SK-N-SH (cell line): ENCODE measurements at regions not wholly inside any gene's neighbourhood (a gene's known extent, or its start where the extent isn't known, plus 50 kb on each side); places are given as distances from the start of the nearest gene placed in this dataset.

Experiments
- CTCF ChIA-PET: fragments of 300-600, 350-600 bp; formaldehyde crosslinking; extraction: SDS; loops from one replicate; lab custom pipeline; 2021; lab: Yijun Ruan, JAX
- POLR2A ChIA-PET: fragments of 350-600 bp; sonication (Branson Sonifier 250); formaldehyde crosslinking; extraction: SDS; loops from one replicate; lab custom pipeline; 2020; ENCODE audit warnings: antibody characterized with exemption, inconsistent platforms; lab: Yijun Ruan, JAX
- DNase-seq: peaks from one replicate; pipeline ENCODE4 v3.0.0; 2012
- H2AFZ ChIP-seq: fragments of 200-600 bp; sonication (generic); 2 replicates; pipeline ENCODE4 v1.8.1; 2016; ENCODE audit warnings: antibody characterized with exemption, mild to moderate bottlenecking, low read depth
- H3F3A ChIP-seq: fragments of 200-600 bp; sonication (generic); replicated peaks from 2 replicates; pipeline ENCODE3; 2016; ENCODE audit warnings: antibody characterized with exemption, mild to moderate bottlenecking; ENCODE audit not compliant: insufficient read depth
- H3K27ac ChIP-seq, 2 experiments: fragments of 200-500 bp in 1 of 2; fragments of 200-600 bp in 1 of 2; sonication (Bioruptor generic) in 1 of 2; sonication (generic), shearing (Covaris generic) in 1 of 2; 2 replicates each; pipeline versions ENCODE4 v1.5.1 to v1.6.1; 2014 to 2016; ENCODE audit warnings: low read depth in 2 of 2, inconsistent platforms in 1 of 2, low read length in 1 of 2, mild to moderate bottlenecking in 1 of 2, mixed read lengths in 1 of 2
- H3K27me3 ChIP-seq: fragments of 200-600 bp; sonication (generic), shearing (Covaris generic); 2 replicates; pipeline ENCODE4 v1.6.1; 2016; ENCODE audit warnings: mixed run types; ENCODE audit not compliant: insufficient read depth
- H3K36me3 ChIP-seq, 2 experiments: fragments of 200-500 bp in 1 of 2; fragments of 200-600 bp in 1 of 2; sonication (Bioruptor generic) in 1 of 2; sonication (generic) in 1 of 2; replicated peaks in 1 of 2; 2 replicates each; pipeline versions ENCODE3 to v1.5.1; 2014 to 2016; ENCODE audit warnings: low read length in 1 of 2, mild to moderate bottlenecking in 1 of 2; ENCODE audit not compliant: insufficient read depth in 2 of 2, control insufficient read depth in 1 of 2
- H3K4me1 ChIP-seq, 2 experiments: fragments of 200-500 bp in 1 of 2; fragments of 200-600 bp in 1 of 2; sonication (Bioruptor generic) in 1 of 2; sonication (generic), shearing (Covaris generic) in 1 of 2; 2 replicates each; pipeline versions ENCODE4 v1.5.1 to v1.6.1; 2014 to 2016; ENCODE audit warnings: low read depth in 1 of 2, low read length in 1 of 2, mixed run types in 1 of 2; ENCODE audit not compliant: insufficient read depth in 2 of 2, control insufficient read depth in 1 of 2
- H3K4me2 ChIP-seq: fragments of 200-600 bp; sonication (generic), shearing (Covaris generic); 2 replicates; pipeline ENCODE4 v1.6.1; 2017; ENCODE audit warnings: mixed run types
- H3K4me3 ChIP-seq, 2 experiments: fragments of 200-500 bp in 1 of 2; fragments of 200-600 bp in 1 of 2; sonication (Bioruptor generic) in 1 of 2; sonication (generic), shearing (Covaris generic) in 1 of 2; 2 replicates each; pipeline versions ENCODE4 v1.5.1 to v1.8.1; 2014 to 2016; ENCODE audit warnings: low read depth in 2 of 2, inconsistent platforms in 1 of 2, low read length in 1 of 2, mild to moderate bottlenecking in 1 of 2, mixed read lengths in 1 of 2, moderate library complexity in 1 of 2
- H3K79me2 ChIP-seq: fragments of 200-600 bp; sonication (generic); 2 replicates; pipeline ENCODE4 v1.8.1; 2017; ENCODE audit warnings: mild to moderate bottlenecking; ENCODE audit not compliant: insufficient read depth
- H3K9ac ChIP-seq: fragments of 200-600 bp; sonication (generic); 2 replicates; pipeline ENCODE4 v1.6.1; 2017; ENCODE audit warnings: mixed run types
- H3K9me2 ChIP-seq: fragments of 200-600 bp; sonication (generic); 2 replicates; pipeline ENCODE4 v1.6.1; 2017; ENCODE audit warnings: mixed run types
- H3K9me3 ChIP-seq: fragments of 200-600 bp; sonication (generic); 2 replicates; pipeline ENCODE4 v1.6.1; 2017; ENCODE audit warnings: mixed run types, mild to moderate bottlenecking, moderate library complexity
- H4K20me1 ChIP-seq: fragments of 200-600 bp; sonication (generic); 2 replicates; pipeline ENCODE4 v1.6.1; 2017; ENCODE audit warnings: mild to moderate bottlenecking, mixed run types; ENCODE audit not compliant: insufficient read depth
- EP300 ChIP-seq, 2 experiments: IDR thresholded peaks; 2 replicates each; pipeline versions ENCODE4 v1.4.0 to v1.6.1; 2012; ENCODE audit warnings: borderline replicate concordance in 1 of 2, low read depth in 1 of 2, low read length in 1 of 2
- FOXJ3 ChIP-seq: sonication (generic); formaldehyde crosslinking; IDR thresholded peaks from 2 replicates; pipeline ENCODE4 v1.5.1; 2020; ENCODE audit warnings: mild to moderate bottlenecking, missing genetic modification reagents
- FOXM1 ChIP-seq: IDR thresholded peaks from 2 replicates; pipeline ENCODE4 v1.4.0; 2012; ENCODE audit warnings: low read depth, mild to moderate bottlenecking
- GATA2 ChIP-seq: sonication (generic); formaldehyde crosslinking; IDR thresholded peaks from 2 replicates; pipeline ENCODE4 v1.5.0; 2020; ENCODE audit warnings: mild to moderate bottlenecking, missing genetic modification reagents
- JUND ChIP-seq: IDR thresholded peaks from 2 replicates; pipeline ENCODE4 v1.4.0; 2012
- RCOR1 ChIP-seq: fragments of 150-350 bp; IDR thresholded peaks from 2 replicates; pipeline ENCODE4 v1.6.1; 2017; ENCODE audit warnings: antibody characterized with exemption, low read length
- TCF12 ChIP-seq: IDR thresholded peaks from 2 replicates; pipeline ENCODE4 v1.4.0; 2012
- YY1 ChIP-seq: IDR thresholded peaks from 2 replicates; pipeline ENCODE4 v1.4.0; 2012; ENCODE audit warnings: low read depth, mild to moderate bottlenecking
- WGBS: methylation state at CpG from one replicate; pipeline ENCODE4 v1.1.6; 2017; ENCODE audit warnings: low lambda C conversion rate; 5-methylcytosine and 5-hydroxymethylcytosine counted together
- TF ChIP-seq, protein P1 (sequence below): IDR thresholded peaks from 2 replicates; pipeline ENCODE4 v1.4.0; 2012; ENCODE audit warnings: low read depth, borderline replicate concordance
- TF ChIP-seq, protein P2 (sequence below): IDR thresholded peaks from 2 replicates; pipeline ENCODE4; 2012
- TF ChIP-seq, protein P3 (sequence below): fragments of 150-350 bp; IDR thresholded peaks from 2 replicates; pipeline ENCODE4 v1.6.1; 2017; ENCODE audit warnings: antibody characterized with exemption, low read length, low read depth, borderline replicate concordance
- TF ChIP-seq, protein P4 (sequence below): IDR thresholded peaks from 2 replicates; pipeline ENCODE4 v1.6.1; 2012; ENCODE audit warnings: mild to moderate bottlenecking, low read depth, low read length, moderate library complexity
- TF ChIP-seq, protein P5 (sequence below): IDR thresholded peaks from 2 replicates; pipeline ENCODE4 v1.4.0; 2012; ENCODE audit warnings: low read depth

DNA sequence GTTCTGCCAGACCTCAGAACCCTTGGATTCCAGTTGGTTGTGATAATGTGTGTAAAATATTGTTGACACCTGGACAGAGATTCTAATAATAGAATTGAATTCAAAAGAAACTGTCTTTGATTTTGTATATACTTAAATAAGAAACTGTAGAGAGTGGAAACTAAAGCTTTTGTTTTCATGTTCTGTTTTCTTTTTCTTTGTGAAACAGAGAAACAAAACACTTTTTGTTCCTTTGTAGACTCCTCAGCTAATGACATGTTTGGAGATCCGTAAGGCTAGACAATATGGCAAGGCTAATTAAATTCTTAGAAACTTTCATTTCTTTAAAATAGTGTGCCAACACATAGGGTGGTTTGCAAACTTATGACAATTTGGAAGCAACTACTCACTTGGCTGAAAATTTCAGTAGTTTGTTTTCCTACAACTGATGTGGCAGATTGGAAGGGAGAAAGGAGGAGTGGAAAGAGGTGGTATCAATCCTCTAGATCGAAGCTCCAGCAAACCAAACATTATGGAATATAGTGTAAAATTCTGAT lies 90.9 kb upstream of the FAT1 start:
- Histone ChIP-seq H3K9me3 (no peaks in the 10 kb centered on the region; the same call in 1 of the 2 replicates), H3K9ac (no peak overlapping the region), H3K4me2 (no peak overlapping the region), H3K27me3 (no peaks in the 10 kb centered on the region), H3K27ac (no peak overlapping the region), H3K36me3 (no peaks in the 10 kb centered on the region), H3K79me2 (no peaks in the 10 kb centered on the region), H3F3A (no peaks in the 10 kb centered on the region), H3K9me2 (no peaks in the 10 kb centered on the region), H3K4me1 (peaks cover 0 to 6% of the 10 kb centered on the region in 2 experiments; a peak in 1 of 4 replicates), H2AFZ (no peak overlapping the region), H3K4me3 (no peak overlapping the region), H4K20me1 (no peaks in the 10 kb centered on the region)
- DNase-seq = no peak
- ChIA-PET CTCF (interaction anchor here (0.8 to 1.4 kb wide), 2 partner anchors 11 to 26 kb away, joined by 3 read pairs; no protein-coding TSS in a partner anchor), POLR2A (no interaction called here)
- 8% methylated on average over 2 of the region's 2 CpGs for WGBS
- TF ChIP-seq JUND = no peak
- TF ChIP-seq FOXJ3 = no peak
- TF ChIP-seq, protein P1, sequence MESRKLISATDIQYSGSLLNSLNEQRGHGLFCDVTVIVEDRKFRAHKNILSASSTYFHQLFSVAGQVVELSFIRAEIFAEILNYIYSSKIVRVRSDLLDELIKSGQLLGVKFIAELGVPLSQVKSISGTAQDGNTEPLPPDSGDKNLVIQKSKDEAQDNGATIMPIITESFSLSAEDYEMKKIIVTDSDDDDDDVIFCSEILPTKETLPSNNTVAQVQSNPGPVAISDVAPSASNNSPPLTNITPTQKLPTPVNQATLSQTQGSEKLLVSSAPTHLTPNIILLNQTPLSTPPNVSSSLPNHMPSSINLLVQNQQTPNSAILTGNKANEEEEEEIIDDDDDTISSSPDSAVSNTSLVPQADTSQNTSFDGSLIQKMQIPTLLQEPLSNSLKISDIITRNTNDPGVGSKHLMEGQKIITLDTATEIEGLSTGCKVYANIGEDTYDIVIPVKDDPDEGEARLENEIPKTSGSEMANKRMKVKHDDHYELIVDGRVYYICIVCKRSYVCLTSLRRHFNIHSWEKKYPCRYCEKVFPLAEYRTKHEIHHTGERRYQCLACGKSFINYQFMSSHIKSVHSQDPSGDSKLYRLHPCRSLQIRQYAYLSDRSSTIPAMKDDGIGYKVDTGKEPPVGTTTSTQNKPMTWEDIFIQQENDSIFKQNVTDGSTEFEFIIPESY = no peak
- no peak for TF ChIP-seq GATA2
- TF ChIP-seq, protein P2, sequence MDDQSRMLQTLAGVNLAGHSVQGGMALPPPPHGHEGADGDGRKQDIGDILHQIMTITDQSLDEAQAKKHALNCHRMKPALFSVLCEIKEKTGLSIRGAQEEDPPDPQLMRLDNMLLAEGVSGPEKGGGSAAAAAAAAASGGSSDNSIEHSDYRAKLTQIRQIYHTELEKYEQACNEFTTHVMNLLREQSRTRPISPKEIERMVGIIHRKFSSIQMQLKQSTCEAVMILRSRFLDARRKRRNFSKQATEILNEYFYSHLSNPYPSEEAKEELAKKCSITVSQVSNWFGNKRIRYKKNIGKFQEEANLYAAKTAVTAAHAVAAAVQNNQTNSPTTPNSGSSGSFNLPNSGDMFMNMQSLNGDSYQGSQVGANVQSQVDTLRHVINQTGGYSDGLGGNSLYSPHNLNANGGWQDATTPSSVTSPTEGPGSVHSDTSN = no peak
- no peak for TF ChIP-seq TCF12
- TF ChIP-seq, protein P3, sequence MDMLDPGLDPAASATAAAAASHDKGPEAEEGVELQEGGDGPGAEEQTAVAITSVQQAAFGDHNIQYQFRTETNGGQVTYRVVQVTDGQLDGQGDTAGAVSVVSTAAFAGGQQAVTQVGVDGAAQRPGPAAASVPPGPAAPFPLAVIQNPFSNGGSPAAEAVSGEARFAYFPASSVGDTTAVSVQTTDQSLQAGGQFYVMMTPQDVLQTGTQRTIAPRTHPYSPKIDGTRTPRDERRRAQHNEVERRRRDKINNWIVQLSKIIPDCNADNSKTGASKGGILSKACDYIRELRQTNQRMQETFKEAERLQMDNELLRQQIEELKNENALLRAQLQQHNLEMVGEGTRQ = no peak
- no peak for TF ChIP-seq EP300 (IDR thresholded peaks at IDR 0.05; ENCODE audit: borderline replicate concordance in 1 of 2, low read depth in 1 of 2, low read length in 1 of 2)
- TF ChIP-seq RCOR1 = no peak
- TF ChIP-seq, protein P4, sequence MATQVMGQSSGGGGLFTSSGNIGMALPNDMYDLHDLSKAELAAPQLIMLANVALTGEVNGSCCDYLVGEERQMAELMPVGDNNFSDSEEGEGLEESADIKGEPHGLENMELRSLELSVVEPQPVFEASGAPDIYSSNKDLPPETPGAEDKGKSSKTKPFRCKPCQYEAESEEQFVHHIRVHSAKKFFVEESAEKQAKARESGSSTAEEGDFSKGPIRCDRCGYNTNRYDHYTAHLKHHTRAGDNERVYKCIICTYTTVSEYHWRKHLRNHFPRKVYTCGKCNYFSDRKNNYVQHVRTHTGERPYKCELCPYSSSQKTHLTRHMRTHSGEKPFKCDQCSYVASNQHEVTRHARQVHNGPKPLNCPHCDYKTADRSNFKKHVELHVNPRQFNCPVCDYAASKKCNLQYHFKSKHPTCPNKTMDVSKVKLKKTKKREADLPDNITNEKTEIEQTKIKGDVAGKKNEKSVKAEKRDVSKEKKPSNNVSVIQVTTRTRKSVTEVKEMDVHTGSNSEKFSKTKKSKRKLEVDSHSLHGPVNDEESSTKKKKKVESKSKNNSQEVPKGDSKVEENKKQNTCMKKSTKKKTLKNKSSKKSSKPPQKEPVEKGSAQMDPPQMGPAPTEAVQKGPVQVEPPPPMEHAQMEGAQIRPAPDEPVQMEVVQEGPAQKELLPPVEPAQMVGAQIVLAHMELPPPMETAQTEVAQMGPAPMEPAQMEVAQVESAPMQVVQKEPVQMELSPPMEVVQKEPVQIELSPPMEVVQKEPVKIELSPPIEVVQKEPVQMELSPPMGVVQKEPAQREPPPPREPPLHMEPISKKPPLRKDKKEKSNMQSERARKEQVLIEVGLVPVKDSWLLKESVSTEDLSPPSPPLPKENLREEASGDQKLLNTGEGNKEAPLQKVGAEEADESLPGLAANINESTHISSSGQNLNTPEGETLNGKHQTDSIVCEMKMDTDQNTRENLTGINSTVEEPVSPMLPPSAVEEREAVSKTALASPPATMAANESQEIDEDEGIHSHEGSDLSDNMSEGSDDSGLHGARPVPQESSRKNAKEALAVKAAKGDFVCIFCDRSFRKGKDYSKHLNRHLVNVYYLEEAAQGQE = no peak
- TF ChIP-seq, protein P5, sequence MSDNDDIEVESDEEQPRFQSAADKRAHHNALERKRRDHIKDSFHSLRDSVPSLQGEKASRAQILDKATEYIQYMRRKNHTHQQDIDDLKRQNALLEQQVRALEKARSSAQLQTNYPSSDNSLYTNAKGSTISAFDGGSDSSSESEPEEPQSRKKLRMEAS = no peak
- no peak for TF ChIP-seq YY1
- TF ChIP-seq FOXM1 = no peak
